ENCODE measurements at regions not wholly inside any gene's neighbourhood (a gene's known extent, or its start where the extent isn't known, plus 50 kb on each side); places are given as distances from the start of the nearest gene placed in this dataset.
"Not testable (repeated sequence)": the region's sequence is repeated elsewhere in the genome, so short reads cannot be mapped to it uniquely, and the experiment has no call there.

- TF ChIP-seq CTCF (conservative IDR thresholded peaks at IDR 0.05): no peak
- Mint-ChIP-seq H3K4me3 (no peak overlapping the region), H3K27me3 (ENCODE audit: low read depth) (peaks cover 19% of the 10 kb centered on the region), H3K9me3 (no peaks in the 10 kb centered on the region), H3K36me3 (ENCODE audit: low read depth) (no peaks in the 10 kb centered on the region), H3K4me1 (no peaks in the 10 kb centered on the region), H3K27ac (ENCODE audit: unreplicated experiment) (no peak overlapping the region)
- DNase-seq (ENCODE audit: low read depth, low spot score): no peak
Measured at GRCh38 chr10:130714742-130715467, 578.7 kb downstream of the GLRX3 start.

- Mint-ChIP-seq H3K4me1 (no peaks in the 10 kb centered on the region), H3K36me3 (ENCODE audit: low read depth) (no peaks in the 10 kb centered on the region), H3K4me3 (no peak overlapping the region), H3K27ac (ENCODE audit: unreplicated experiment) (no peak overlapping the region), H3K9me3 (no peaks in the 10 kb centered on the region), H3K27me3 (ENCODE audit: low read depth) (peaks cover 15% of the 10 kb centered on the region)
- no peak for DNase-seq (ENCODE audit: low read depth, low spot score)
- TF ChIP-seq CTCF (conservative IDR thresholded peaks at IDR 0.05): no peak
Measured at GRCh38 chr10:130715686-130716670, 579.8 kb downstream of the GLRX3 start.

GRCh38 chr10:130717083-130717482, 580.9 kb downstream of the GLRX3 start:
- Mint-ChIP-seq H3K4me1 (peaks cover 4% of the 10 kb centered on the region), H3K27ac (ENCODE audit: unreplicated experiment) (no peak overlapping the region), H3K4me3 (no peak overlapping the region), H3K27me3 (ENCODE audit: low read depth) (peaks cover 13% of the 10 kb centered on the region), H3K9me3 (no peaks in the 10 kb centered on the region), H3K36me3 (ENCODE audit: low read depth) (no peaks in the 10 kb centered on the region)
- no peak for DNase-seq (ENCODE audit: low read depth, low spot score)
- TF ChIP-seq CTCF (conservative IDR thresholded peaks at IDR 0.05): no peak

- H3K27me3 Mint-ChIP-seq (ENCODE audit: low read depth); H3K4me3 Mint-ChIP-seq; DNase-seq (ENCODE audit: low read depth, low spot score); H3K36me3 Mint-ChIP-seq (ENCODE audit: low read depth); H3K27ac Mint-ChIP-seq (ENCODE audit: unreplicated experiment); H3K4me1 Mint-ChIP-seq; H3K9me3 Mint-ChIP-seq: not testable (repeated sequence)
Measured at GRCh38 chr10:130718744-130719447, 582.7 kb downstream of the GLRX3 start.

- peaks cover 2% of the 10 kb centered on the region for H3K27me3 Mint-ChIP-seq (ENCODE audit: low read depth)
- H3K27ac Mint-ChIP-seq (ENCODE audit: unreplicated experiment): no peak overlapping the region
- H3K4me1 Mint-ChIP-seq: peaks cover 8% of the 10 kb centered on the region
- H3K4me3 Mint-ChIP-seq: no peak overlapping the region
- H3K36me3 Mint-ChIP-seq (ENCODE audit: low read depth): no peaks in the 10 kb centered on the region
- no peak for DNase-seq (ENCODE audit: low read depth, low spot score)
- TF ChIP-seq CTCF (conservative IDR thresholded peaks at IDR 0.05): no peak
- no peaks in the 10 kb centered on the region for H3K9me3 Mint-ChIP-seq
Measured at GRCh38 chr10:130719448-130719752, 583.2 kb downstream of the GLRX3 start.

Measured in neural crest cell (in vitro differentiated cells).